ENCODE measurements at regions not wholly inside any gene's neighbourhood (a gene's known extent, or its start where the extent isn't known, plus 50 kb on each side); places are given as distances from the start of the nearest gene placed in this dataset.

- no peak for DNase-seq
Measured at GRCh38 chr18:75130591-75131328, 78.2 kb downstream of the PTGR3 start.

- no peak for DNase-seq
Measured at GRCh38 chr18:75129717-75130477, 79.0 kb downstream of the PTGR3 start.

DNA sequence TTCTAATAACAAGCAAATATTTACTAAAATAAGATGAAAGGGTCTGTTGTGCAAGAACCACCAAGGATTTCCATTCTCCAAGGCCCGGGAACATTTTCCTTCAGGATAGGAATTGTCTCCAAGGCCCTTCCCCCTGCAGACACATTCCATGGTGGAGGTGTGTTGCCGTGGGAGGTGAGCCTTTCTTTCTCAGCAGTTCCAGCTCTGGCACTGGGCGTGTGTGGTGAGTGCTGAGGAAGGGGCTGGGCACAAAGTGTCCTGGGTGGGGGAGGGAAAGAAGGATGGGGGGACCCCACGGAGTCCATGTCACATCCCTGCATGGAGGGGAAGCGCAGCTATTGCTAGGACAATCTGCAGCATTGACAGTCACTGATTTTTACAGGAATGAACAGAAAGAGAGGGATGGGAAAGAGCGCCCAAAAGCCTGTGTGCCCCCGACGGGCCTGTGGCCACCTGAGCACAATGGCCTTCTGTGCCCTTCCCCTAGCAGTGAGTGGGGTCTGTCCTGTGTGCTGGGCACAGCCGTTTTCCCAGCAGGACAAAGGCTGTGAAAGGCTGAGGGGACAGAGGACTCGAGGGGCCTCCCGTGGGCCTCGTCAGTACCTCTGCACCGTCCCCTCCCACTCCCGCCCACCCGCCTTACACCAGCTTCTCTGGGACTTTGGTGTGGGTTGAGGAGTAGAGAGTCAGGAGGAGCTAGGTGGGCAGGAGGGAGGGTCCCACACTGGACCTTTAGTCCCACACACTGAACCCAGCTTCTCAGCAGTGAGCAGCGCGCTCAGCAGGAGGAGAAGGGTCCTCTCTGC, 79.8 kb downstream of the PTGR3 start:
- DNase-seq = no peak

DNA sequence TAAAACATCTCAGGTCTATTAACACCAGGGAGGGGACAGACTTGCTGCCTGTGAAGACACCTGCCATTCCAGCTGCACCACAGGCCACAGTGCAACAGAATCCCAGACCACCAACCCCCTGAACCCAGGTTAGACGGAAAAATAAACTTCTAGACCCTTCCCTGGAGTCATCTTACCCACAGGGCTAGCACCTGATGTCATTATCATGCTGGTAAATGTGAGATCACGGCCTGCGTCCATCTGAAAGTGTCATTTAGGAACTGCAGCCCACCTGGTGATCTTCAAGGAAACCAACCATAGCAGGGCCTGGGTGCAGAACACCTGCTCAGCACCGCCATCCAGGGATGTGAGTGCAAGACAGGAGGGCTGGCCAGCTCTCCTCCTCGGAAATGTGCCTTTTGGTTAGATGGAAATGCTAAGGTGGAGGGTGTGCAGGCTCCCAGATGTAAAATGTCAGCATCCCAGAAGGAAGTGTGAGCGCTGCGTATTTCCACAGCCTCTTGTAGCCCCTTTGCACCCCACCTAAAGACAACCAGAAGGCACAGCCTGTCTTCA, 80.8 kb downstream of the PTGR3 start:
- no peak for DNase-seq

GRCh38 chr18:75127143-75128021, 81.6 kb downstream of the PTGR3 start:
- DNase-seq = no peak

DNA sequence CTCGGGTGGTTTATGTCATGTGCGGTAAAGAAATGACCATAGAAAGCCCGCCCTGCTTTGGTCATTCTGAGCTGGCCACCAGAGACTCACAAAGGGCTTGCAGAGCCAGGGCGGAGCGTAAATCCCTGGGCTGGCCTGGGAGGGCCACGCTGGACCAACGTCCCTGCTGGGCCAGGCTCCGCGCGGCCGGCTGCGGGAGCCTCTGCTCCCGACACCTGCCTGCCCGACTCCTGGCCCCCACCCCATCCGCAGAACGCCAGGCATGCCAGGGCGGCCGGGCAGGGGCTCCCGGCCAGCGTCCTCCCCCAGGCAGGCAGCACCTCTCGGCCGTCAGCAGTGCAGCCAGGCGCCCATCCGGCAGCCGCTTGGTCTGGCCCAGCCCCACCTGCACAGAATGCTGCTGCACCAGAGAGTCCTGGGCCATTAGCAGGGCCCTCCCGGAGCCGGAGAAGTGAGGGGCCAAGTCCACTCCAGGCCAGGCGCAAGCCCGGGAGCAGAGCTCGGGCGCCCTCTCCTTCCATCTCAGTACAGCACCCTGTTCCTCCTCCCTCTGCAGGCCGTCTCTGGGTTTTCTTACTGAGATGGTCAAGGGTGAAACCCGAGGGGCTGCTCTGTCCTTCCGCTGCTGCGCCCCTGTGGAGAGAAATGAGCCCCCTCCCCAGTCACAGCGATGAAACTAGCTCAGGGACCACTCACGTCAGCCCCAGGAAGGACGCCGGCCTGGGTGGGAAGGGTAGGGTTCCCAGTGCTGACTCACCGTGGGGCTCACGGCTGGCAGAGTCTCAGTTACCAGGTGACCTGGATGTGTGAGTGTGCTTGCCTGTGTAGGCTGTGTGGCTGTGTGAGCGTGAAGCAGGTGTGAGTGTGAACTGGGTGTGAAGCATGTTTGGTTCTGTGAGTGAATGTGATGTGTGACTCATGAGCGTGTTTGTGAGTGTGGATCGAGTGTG, 83.3 kb downstream of the PTGR3 start:
- peak in 1 of 5 experiments; percentile 44 for DNase-seq

- no peak for DNase-seq
Measured at GRCh38 chr18:75124991-75125381, 84.0 kb downstream of the PTGR3 start.

GRCh38 chr18:75124551-75124950, 84.4 kb downstream of the PTGR3 start:
- DNase-seq = no peak

DNA sequence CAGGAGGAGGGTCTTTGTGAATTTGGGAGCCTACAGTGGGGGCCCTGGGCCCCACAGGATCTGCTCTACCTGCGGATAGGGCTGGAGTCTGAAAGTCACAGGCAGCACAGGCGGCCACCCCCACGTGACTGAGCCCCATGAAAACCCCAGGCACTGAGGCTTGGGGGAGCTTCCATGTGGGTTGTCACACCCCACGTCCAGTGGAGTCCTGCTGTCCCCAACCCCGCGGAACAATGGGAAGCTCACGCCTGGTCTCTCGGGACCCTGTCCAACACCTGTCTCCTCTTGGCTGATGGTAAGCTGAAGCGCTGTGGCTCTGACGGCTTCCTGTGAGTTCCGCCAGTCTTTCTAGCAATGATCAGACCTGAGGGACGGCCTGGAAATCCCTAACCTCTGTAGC, 85.8 kb downstream of the PTGR3 start:
- no peak for DNase-seq

GRCh38 chr18:75122334-75122958, 86.5 kb downstream of the PTGR3 start:
- DNase-seq = no peak

GRCh38 chr18:75121266-75121665, 87.7 kb downstream of the PTGR3 start:
- no peak for DNase-seq

GRCh38 chr18:75120521-75120920, 88.4 kb downstream of the PTGR3 start:
- DNase-seq = no peak

DNA sequence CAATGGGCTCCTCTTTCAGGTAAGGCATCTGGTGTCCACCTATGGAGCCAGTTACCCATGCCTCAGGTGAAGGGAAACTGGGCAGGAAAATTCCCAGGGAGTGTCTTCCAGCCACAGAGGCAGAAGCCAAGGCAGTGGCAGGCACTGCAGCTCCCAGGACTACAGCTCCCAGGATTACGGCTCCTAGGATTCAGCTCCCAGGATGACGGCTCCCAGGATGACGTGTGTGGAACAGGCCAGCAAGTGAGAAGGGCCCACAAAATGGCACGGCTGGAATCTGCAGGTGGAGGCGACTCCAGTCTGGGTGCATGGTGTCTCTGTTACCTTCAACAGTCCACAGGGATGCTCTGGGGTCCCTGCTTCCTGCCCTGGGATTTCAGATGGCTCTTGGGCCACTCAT, 92.1 kb downstream of the PTGR3 start:
- no peak for DNase-seq

DNA sequence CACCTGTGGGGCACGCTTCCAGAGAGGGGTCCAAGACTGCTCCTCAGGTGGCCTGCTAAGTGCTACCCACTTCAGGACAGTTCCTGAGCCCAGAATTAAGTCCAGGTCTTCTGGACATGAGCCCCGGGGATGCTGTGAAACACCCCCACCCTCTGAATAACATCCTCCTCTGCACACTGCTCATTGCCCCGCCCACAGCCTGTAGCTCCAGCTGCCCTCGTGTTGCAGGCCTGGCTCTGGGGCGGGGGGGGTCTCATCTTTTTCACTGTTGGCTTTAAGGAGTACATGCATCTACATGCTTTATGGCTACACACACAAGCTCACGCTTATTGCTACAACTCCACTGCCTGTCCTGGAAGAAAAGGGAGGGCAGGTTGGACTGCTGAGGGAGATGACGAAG, 92.8 kb downstream of the PTGR3 start:
- DNase-seq = no peak

- no peak for DNase-seq
Measured at GRCh38 chr18:75115514-75115913, 93.4 kb downstream of the PTGR3 start.

Measured in T-helper 2 cell (primary cell).